GM12878 (cell line): ENCODE measurements at regions not wholly inside any gene's neighbourhood (a gene's known extent, or its start where the extent isn't known, plus 50 kb on each side); places are given as distances from the start of the nearest gene placed in this dataset.

Experiments
- ATAC-seq: fragments of 200-7000 bp; cut with Tn5 transposase; 3 replicates; pipeline ENCODE4 v1.9.1; 2020; ENCODE audit warnings: mild to moderate bottlenecking, moderate library complexity
- BruUV-seq: library from RNA; stranded (reverse); fragments of 400-500 nt; replicated peaks from 2 replicates; lab custom pipeline; 2021; lab: Mats Ljungman, UMichigan
- CTCF ChIA-PET: fragments of 300-600 bp; sonication (Branson Sonifier 250); formaldehyde crosslinking; extraction: SDS; loops from one replicate; lab custom pipeline; 2021; ENCODE audit warnings: inconsistent platforms; lab: Yijun Ruan, JAX
- POLR2A ChIA-PET: fragments of 350-600 bp; formaldehyde crosslinking; extraction: SDS; loops from one replicate; lab custom pipeline; 2021; ENCODE audit warnings: inconsistent platforms; lab: Charles Lee
- RAD21 ChIA-PET: fragments of 300-600 bp; sonication (Branson Sonifier 250); formaldehyde crosslinking; loops from one replicate; lab custom pipeline; 2023; ENCODE audit warnings: antibody characterized with exemption; ENCODE audit not compliant: unreplicated experiment; lab: Charles Lee
- SMC1A ChIA-PET: fragments of 300-600 bp; sonication (Branson Sonifier 250); formaldehyde crosslinking; loops from one replicate; lab custom pipeline; 2023; ENCODE audit not compliant: unreplicated experiment, uncharacterized antibody; lab: Charles Lee
- DNase-seq: peaks from one replicate; pipeline ENCODE4 v3.0.0-alpha.2; 2011; ENCODE audit warnings: low read depth, low spot score
- FAIRE-seq: peaks from 3 replicates; lab custom pipeline; 2011; peaks lifted over from hg19 to GRCh38; lab: Jason Lieb, UNC
- H2AFZ ChIP-seq: 2 replicates; pipeline ENCODE4 v1.6.0; 2011; ENCODE audit warnings: low read depth, low read length, control low read depth; ENCODE audit not compliant: control insufficient read depth
- H3K27ac ChIP-seq: 2 replicates; pipeline ENCODE4 v1.5.1; 2011; ENCODE audit warnings: control low read depth; ENCODE audit not compliant: control insufficient read depth, insufficient read depth
- H3K27me3 ChIP-seq, 2 experiments: replicated peaks in 1 of 2; 2 replicates each; pipeline versions ENCODE4 v1.6.0 to v1.6.1; 2011; ENCODE audit warnings: low read length in 1 of 2; ENCODE audit not compliant: control insufficient read depth in 2 of 2, insufficient read depth in 2 of 2
- H3K36me3 ChIP-seq, 2 experiments: 2 replicates each; pipeline ENCODE4 v1.5.1; 2011; ENCODE audit warnings: low read length in 1 of 2; ENCODE audit not compliant: control insufficient read depth in 2 of 2, insufficient read depth in 2 of 2
- H3K4me1 ChIP-seq: 2 replicates; pipeline ENCODE4 v1.6.1; 2011; ENCODE audit warnings: mild to moderate bottlenecking, low read length, moderate library complexity, mixed read lengths; ENCODE audit not compliant: control insufficient read depth, insufficient read depth
- H3K4me2 ChIP-seq: 2 replicates; pipeline ENCODE4 v1.6.0; 2011; ENCODE audit warnings: control low read depth; ENCODE audit not compliant: control insufficient read depth, insufficient read depth
- H3K4me3 ChIP-seq: fragments of 200-600 bp; sonication (generic); 2 replicates; pipeline ENCODE4 v1.5.1; 2016
- H3K79me2 ChIP-seq: 2 replicates; pipeline ENCODE4 v1.6.0; 2011; ENCODE audit warnings: low read length; ENCODE audit not compliant: control insufficient read depth, insufficient read depth
- H3K9ac ChIP-seq: 2 replicates; pipeline ENCODE4 v1.8.0; 2011; ENCODE audit warnings: low read length, control low read depth, mixed read lengths; ENCODE audit not compliant: control insufficient read depth, insufficient read depth
- H3K9me3 ChIP-seq: replicated peaks from 3 replicates; pipeline ENCODE4 v1.5.1; 2011; ENCODE audit warnings: mild to moderate bottlenecking, low read length; ENCODE audit not compliant: control insufficient read depth, insufficient read depth
- H4K20me1 ChIP-seq: 2 replicates; pipeline ENCODE4 v1.6.0; 2011; ENCODE audit not compliant: control insufficient read depth, insufficient read depth
- ATF7 ChIP-seq: fragments of 450-650 bp; IDR thresholded peaks from 2 replicates; pipeline ENCODE4 v1.6.1; 2016; ENCODE audit warnings: low read depth, mild to moderate bottlenecking
- CEBPZ ChIP-seq: fragments of 150-350 bp; IDR thresholded peaks from 2 replicates; pipeline ENCODE4 v1.6.1; 2016; ENCODE audit warnings: low read depth, low read length
- CTCF ChIP-seq, 3 experiments: IDR thresholded peaks in 2 of 3; conservative IDR thresholded peaks in 1 of 3; 2 replicates each; pipeline ENCODE4 v1.5.1; 2011; ENCODE audit warnings: low read depth in 3 of 3, low read length in 3 of 3, mild to moderate bottlenecking in 3 of 3, control low read depth in 2 of 3, moderate library complexity in 2 of 3, inconsistent platforms in 1 of 3, mixed read lengths in 1 of 3; ENCODE audit not compliant: control insufficient read depth in 2 of 3, insufficient read depth in 1 of 3; ENCODE audit errors: extremely low read depth in 1 of 3
- E4F1 ChIP-seq: fragments of 450-650 bp; IDR thresholded peaks from 2 replicates; pipeline ENCODE4 v1.6.1; 2018; ENCODE audit warnings: borderline replicate concordance, mild to moderate bottlenecking; ENCODE audit not compliant: partially characterized antibody
- JUNB ChIP-seq: IDR thresholded peaks from 2 replicates; pipeline ENCODE4 v1.6.1; 2016; ENCODE audit warnings: antibody characterized with exemption, mild to moderate bottlenecking
- KLF5 ChIP-seq: fragments of 450-650 bp; IDR thresholded peaks from 2 replicates; pipeline ENCODE4 v1.6.1; 2014; ENCODE audit warnings: mild to moderate bottlenecking; ENCODE audit not compliant: partially characterized antibody
- MXI1 ChIP-seq: fragments of 150-350 bp; IDR thresholded peaks from 2 replicates; pipeline ENCODE4 v1.6.1; 2011; ENCODE audit warnings: low read depth, mild to moderate bottlenecking, inconsistent platforms, low read length, improper control_type of control experiment
- WGBS: methylation state at CpG from one replicate; pipeline ENCODE4 v1.1.6; 2016; ENCODE audit warnings: low lambda C conversion rate; ENCODE audit not compliant: insufficient replicate concordance, insufficient coverage; ENCODE audit errors: missing lambda C conversion rate; 5-methylcytosine and 5-hydroxymethylcytosine counted together
- in situ Hi-C: fragments of 300-500 bp; cut with MboI; formaldehyde crosslinking; loops from 9 replicates; pipeline ENCODE4 v1.14.3; 2018; ENCODE audit warnings: mixed read lengths
- intact Hi-C: fragments of 100-400 bp; cut with micrococcal nuclease; formaldehyde crosslinking; loops from one replicate; pipeline ENCODE4 v1.14.2; 2022; ENCODE audit not compliant: unreplicated experiment

- whole genome bisulfite sequencing, result 97% methylated on average over 8 of the region's 8 CpGs
- TF ChIP-seq KLF5 (no peak), E4F1 (no peak), MXI1 (no peak), CEBPZ (no peak), CTCF (IDR thresholded peaks at IDR 0.05 in 2 of 3, conservative IDR thresholded peaks at IDR 0.05 in 1 of 3; ENCODE audit: control insufficient read depth in 2 of 3, extremely low read depth in 1 of 3, insufficient read depth in 1 of 3, low read depth in 3 of 3, low read length in 3 of 3) (no peak), JUNB (no peak), ATF7 (no peak)
- H3K27ac ChIP-seq, result no peak overlapping the region
- H3K36me3 ChIP-seq, result no peaks in the 10 kb centered on the region; a peak in 1 of 4 replicates
- POLR2A ChIA-PET, result interaction anchor here (0.6 kb wide), 1 partner anchor 357 kb away, joined by 3 read pairs; no protein-coding TSS in a partner anchor
- DNase-seq (no peak), FAIRE-seq (no peak), ATAC-seq (no peak)
- no peaks in the 10 kb centered on the region for H4K20me1 ChIP-seq
- CTCF ChIA-PET, result no interaction called here
- no peak overlapping the region for H2AFZ ChIP-seq
- RAD21 ChIA-PET, result no interaction called here
- H3K4me2 ChIP-seq, result no peak overlapping the region
- in situ Hi-C loops (no loop called here), intact Hi-C loops (no loop called here)
- SMC1A ChIA-PET, result no interaction called here
- H3K9ac ChIP-seq, result no peak overlapping the region
- H3K9me3 ChIP-seq, result no peaks in the 10 kb centered on the region; the same call in 1 of the 3 replicates
- peaks cover 5% of the 10 kb centered on the region for H3K4me1 ChIP-seq
- no peaks in the 10 kb centered on the region for H3K27me3 ChIP-seq
- H3K79me2 ChIP-seq, result no peaks in the 10 kb centered on the region
- no TSS peak for BruUV-seq
- no peak overlapping the region for H3K4me3 ChIP-seq
Observed at GRCh38 chr2:70017962-70018361, 56.5 kb upstream of the ASPRV1 start.
